Femur (tissue), 1 donor: ENCODE measurements at regions not wholly inside any gene's neighbourhood (a gene's known extent, or its start where the extent isn't known, plus 50 kb on each side); places are given as distances from the start of the nearest gene placed in this dataset.
"Not testable (repeated sequence)": the region's sequence is repeated elsewhere in the genome, so short reads cannot be mapped to it uniquely, and the experiment has no call there.

Experiments used
- DNase-seq: peaks from one replicate; pipeline ENCODE4 v3.0.0-alpha.2; 2017

- DNase-seq, result no peak
These were observed 941.0 kb downstream of the DNAH5 start for GRCh38 chr5:13003457-13003856.

- no peak for DNase-seq
These were observed 944.8 kb downstream of the DNAH5 start for GRCh38 chr5:12999667-13000066.

- DNase-seq, result no peak
These were observed 959.3 kb downstream of the DNAH5 start for GRCh38 chr5:12985142-12985541.

- no peak for DNase-seq
These were observed 969.6 kb downstream of the DNAH5 start for GRCh38 chr5:12974856-12975255.

GRCh38 chr5:12965804-12966203 is 978.7 kb downstream of the DNAH5 start:
- DNase-seq, result no peak

- no peak for DNase-seq
These were observed 984.8 kb downstream of the DNAH5 start for GRCh38 chr5:12959713-12960112.

GRCh38 chr5:12952409-12952808 is 992.1 kb downstream of the DNAH5 start:
- DNase-seq, result no peak

GRCh38 chr5:12951846-12952245 is 992.6 kb downstream of the DNAH5 start:
- DNase-seq, result no peak

GRCh38 chr5:12947379-12947778 is 997.1 kb downstream of the DNAH5 start:
- no peak for DNase-seq

GRCh38 chr5:12945477-12945876 is 999.0 kb downstream of the DNAH5 start:
- DNase-seq, result not testable (repeated sequence)

GRCh38 chr5:12936221-12936620 is 1008.3 kb downstream of the DNAH5 start:
- no peak for DNase-seq

- no peak for DNase-seq
These were observed 1009.8 kb downstream of the DNAH5 start for GRCh38 chr5:12934722-12935121.

GRCh38 chr5:12920527-12920926 is 1016.3 kb upstream of the CTNND2 start:
- DNase-seq, result no peak

- no peak for DNase-seq
These were observed 1006.9 kb upstream of the CTNND2 start for GRCh38 chr5:12911156-12911555.

- DNase-seq, result no peak
These were observed 1006.4 kb upstream of the CTNND2 start for GRCh38 chr5:12910641-12911040.

GRCh38 chr5:12902611-12903010 is 998.4 kb upstream of the CTNND2 start:
- no peak for DNase-seq

GRCh38 chr5:12901696-12902095 is 997.5 kb upstream of the CTNND2 start:
- no peak for DNase-seq

- DNase-seq, result no peak
These were observed 991.8 kb upstream of the CTNND2 start for GRCh38 chr5:12896086-12896485.

- no peak for DNase-seq
These were observed 980.8 kb upstream of the CTNND2 start for GRCh38 chr5:12885018-12885417.

- DNase-seq, result no peak
These were observed 979.1 kb upstream of the CTNND2 start for GRCh38 chr5:12883395-12883794.

- DNase-seq, result no peak
These were observed 972.5 kb upstream of the CTNND2 start for GRCh38 chr5:12876541-12877298.

GRCh38 chr5:12870872-12871539 is 966.8 kb upstream of the CTNND2 start:
- no peak for DNase-seq

GRCh38 chr5:12865529-12865928 is 961.3 kb upstream of the CTNND2 start:
- no peak for DNase-seq

GRCh38 chr5:12861886-12862654 is 957.8 kb upstream of the CTNND2 start:
- DNase-seq, result no peak
